ENCODE measurements at regions not wholly inside any gene's neighbourhood (a gene's known extent, or its start where the extent isn't known, plus 50 kb on each side); places are given as distances from the start of the nearest gene placed in this dataset.

GRCh38 chr9:129421371-129421770, 199.5 kb downstream of the C9orf50 start:
- TF ChIP-seq CTCF (IDR thresholded peaks at IDR 0.05; ENCODE audit: extremely low read depth, missing control alignments): no peak
- no peak for DNase-seq (ENCODE audit: low spot score)

GRCh38 chr9:129420721-129421120, 200.2 kb downstream of the C9orf50 start:
- no peak for DNase-seq (ENCODE audit: low spot score)
- TF ChIP-seq CTCF (IDR thresholded peaks at IDR 0.05; ENCODE audit: extremely low read depth, missing control alignments): no peak

GRCh38 chr9:129419382-129419899, 201.5 kb downstream of the C9orf50 start:
- no peak for DNase-seq (ENCODE audit: low spot score)
- no peak for TF ChIP-seq CTCF (IDR thresholded peaks at IDR 0.05; ENCODE audit: extremely low read depth, missing control alignments)

- no peak for DNase-seq (ENCODE audit: low spot score)
- TF ChIP-seq CTCF (IDR thresholded peaks at IDR 0.05; ENCODE audit: extremely low read depth, missing control alignments): no peak
Observed at GRCh38 chr9:129418451-129418850, 202.4 kb downstream of the C9orf50 start.

- DNase-seq (ENCODE audit: low spot score): no peak
- TF ChIP-seq CTCF (IDR thresholded peaks at IDR 0.05; ENCODE audit: extremely low read depth, missing control alignments): no peak
Observed at GRCh38 chr9:129416821-129417539, 203.9 kb downstream of the C9orf50 start.

GRCh38 chr9:129415942-129416651, 204.8 kb downstream of the C9orf50 start:
- no peak for TF ChIP-seq CTCF (IDR thresholded peaks at IDR 0.05; ENCODE audit: extremely low read depth, missing control alignments)
- DNase-seq (ENCODE audit: low spot score): no peak

All from GM20000 (cell line).